GM19025 (cell line): ENCODE measurements at regions not wholly inside any gene's neighbourhood (a gene's known extent, or its start where the extent isn't known, plus 50 kb on each side); places are given as distances from the start of the nearest gene placed in this dataset.
"Not testable (repeated sequence)": the region's sequence is repeated elsewhere in the genome, so short reads cannot be mapped to it uniquely, and the experiment has no call there.

Source experiments
- ATAC-seq: cut with Tn5 transposase; IDR thresholded peaks from one replicate; pipeline ENCODE4 v1.9.1; 2021; ENCODE audit warnings: mild to moderate bottlenecking, low read depth, moderate library complexity; ENCODE audit not compliant: unreplicated experiment

- no peak for ATAC-seq
Observed at GRCh38 chr9:2387166-2387565, 234.4 kb upstream of the VLDLR start.

- ATAC-seq = no peak
Observed at GRCh38 chr9:2389404-2389803, 232.2 kb upstream of the VLDLR start.

DNA sequence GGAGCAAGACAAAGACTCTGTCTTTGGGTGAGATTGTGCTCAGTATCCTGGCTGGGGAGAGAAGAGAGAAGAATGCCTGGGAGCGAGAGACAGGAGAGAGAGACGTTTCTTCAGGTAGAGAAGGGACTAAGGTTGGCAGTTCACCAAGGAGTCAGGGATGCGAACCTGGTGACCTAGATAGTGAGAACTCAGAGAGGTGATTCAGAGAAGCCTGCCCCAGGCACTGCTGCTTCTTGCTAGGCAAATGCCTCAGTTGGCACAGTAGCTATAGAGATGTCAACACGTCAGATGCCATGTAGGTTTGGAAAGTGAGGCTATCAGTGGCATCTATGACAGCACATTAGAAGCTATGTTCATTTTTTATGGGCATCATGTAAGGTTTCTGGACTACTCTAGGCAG lies 231.6 kb upstream of the VLDLR start:
- ATAC-seq = no peak

GRCh38 chr9:2391509-2392132 lies 230.0 kb upstream of the VLDLR start:
- ATAC-seq = not testable (repeated sequence)

DNA sequence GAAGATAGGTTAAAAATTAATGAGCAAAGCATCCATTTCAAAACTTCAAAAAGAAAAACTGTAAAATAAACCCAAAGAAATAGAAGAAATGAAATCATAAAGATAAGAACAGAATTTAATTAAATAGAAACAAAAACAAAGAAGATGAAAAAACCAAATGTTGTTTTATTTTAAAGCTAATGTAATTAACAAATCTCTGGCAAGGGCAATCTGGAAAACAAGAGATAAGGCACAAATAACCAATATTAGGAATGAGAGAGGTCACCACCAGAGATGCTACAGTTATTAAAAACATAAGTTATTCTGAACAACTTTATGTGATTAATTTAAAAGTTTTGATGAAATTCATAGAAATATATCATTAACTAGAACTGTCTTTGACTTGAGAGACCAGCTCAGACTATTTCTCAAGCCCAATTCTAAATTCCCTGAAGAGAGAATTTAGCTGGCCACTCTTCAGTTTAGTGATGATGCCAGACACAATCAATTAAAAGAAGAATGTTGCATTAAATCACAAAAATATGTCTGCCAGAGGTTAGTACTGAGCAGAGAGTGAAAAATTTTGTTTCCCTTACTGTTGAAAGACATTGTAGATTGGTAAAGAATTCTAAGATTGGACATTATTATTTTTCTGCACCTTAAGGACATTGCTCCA lies 227.4 kb upstream of the VLDLR start:
- not testable (repeated sequence) for ATAC-seq

GRCh38 chr9:2395814-2396612 lies 225.6 kb upstream of the VLDLR start:
- no peak for ATAC-seq

DNA sequence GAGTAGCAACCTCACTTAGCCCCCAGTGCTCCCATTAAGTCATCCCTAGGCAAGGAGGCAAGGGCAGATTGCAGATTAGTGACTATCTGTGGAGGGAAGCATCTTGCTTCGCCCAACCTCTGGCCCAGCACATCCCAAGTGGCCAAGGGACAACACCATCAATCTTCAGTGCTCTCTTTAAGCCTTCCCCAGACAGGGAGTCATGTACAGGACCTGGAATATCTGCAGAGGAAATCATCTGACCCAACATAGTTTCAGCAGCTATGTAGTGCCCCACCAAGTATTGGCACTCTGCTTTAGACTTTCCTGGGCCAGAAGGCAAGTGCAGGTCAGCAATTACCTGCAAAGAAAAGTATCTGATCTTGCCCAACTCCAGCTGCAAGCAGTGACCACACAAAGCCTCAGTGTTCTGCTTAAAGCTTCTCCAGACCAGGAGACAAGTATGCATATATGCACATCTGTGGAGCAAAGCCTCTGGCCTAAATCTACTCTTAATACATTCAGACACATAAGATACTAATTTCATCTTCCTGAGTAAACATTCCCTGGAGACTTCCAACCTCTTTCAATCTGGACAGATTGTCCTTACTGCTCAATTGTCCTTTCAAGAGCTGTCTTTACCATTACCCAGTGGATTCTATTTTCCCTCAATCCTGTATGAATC lies 224.8 kb upstream of the VLDLR start:
- ATAC-seq = no peak

- ATAC-seq = not testable (repeated sequence)
Observed at GRCh38 chr9:2397875-2398274, 223.7 kb upstream of the VLDLR start.

DNA sequence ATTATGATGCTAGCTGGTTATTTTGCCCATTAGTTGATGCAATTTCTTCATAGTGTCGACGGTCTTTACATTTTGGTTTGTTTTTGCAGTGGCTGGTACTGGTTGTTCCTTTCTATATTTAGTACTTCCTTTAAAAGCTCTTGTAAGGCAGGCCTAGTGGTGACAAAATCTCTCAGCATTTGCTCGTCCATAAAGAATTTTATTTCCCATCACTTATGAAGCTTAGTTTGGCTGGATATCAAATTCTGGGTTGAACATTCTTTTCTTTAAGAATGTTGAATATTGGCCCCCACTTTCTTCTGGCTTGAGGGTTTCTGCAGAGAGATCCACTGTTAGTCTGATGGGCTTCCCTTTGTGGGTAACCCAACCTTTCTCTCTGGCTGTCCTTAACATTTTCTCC lies 219.8 kb upstream of the VLDLR start:
- ATAC-seq = not testable (repeated sequence)

DNA sequence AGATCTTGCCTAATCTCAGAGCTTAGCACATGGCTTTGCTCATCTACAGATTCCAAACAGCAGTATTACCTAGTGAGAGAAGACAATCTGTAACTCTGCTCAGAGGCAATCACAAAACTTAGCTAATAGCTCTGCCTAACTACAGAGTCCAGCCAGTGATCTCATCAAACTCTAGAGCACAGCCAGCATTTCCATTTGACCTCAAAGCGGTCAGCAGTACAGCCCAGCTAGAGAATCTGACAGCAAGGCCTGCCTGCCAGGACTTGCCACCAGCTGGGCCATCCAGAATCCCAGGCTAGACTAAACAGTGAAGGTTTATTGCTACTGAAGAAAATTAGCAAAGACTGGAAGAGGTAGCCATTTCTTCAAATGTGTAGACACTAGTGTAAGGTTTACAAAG lies 217.9 kb upstream of the VLDLR start:
- ATAC-seq = no peak

- ATAC-seq = no peak
Observed at GRCh38 chr9:2406252-2406651, 215.3 kb upstream of the VLDLR start.

DNA sequence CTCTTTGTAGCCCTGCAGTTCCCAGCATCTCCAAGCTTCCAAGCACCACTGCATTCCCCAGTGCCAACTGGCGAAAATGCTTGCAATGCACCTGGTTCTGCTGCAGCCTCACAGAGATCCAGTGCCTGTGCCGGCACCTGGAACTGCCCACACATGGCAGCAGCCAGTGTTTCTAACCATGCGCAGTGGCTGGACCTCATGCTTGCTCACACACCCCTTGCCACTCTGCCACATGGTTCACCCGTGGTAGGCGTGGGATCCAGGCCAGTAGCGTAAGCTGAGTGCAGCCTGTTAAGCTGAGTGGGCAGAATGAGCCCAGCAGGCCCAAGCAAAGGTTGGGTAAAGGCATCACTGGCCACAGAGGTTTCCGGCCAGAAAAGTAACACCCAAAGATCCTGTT lies 214.1 kb upstream of the VLDLR start:
- ATAC-seq = no peak

DNA sequence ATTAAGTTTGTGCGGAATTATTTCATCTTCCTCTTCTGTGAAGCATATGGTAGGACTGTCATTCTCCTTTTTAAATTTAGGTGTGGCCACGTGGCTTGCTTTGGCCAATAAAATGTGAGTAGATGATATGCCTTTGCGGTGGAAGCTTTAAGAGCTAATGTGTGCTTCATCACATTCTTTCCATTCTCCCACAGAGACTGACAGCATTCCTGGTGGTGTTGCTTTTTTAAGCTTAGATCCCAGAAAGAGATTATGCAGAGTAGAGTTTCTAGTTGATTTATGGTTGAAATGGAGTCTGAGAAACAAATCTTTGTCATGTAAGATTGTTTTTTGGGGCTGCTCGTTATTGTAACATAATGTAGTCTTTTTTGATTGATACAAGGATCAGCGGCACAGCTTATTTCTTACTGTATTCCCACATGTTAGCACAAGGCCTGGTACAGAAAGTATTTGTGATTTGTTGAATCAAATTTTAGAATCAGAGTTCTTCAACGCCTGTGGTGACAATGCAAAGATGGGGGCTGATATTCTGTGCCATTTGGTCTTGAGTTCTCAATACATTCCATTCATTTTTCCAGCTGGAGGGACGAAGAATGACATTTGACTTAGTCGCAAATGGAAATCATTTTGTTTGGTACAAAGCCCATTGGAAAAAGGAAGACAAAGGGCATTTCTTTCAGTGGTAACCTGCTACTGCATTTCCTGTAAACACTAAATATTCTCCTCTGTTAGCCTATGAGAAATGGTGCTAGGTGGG lies 209.9 kb upstream of the VLDLR start:
- ATAC-seq = no peak

DNA sequence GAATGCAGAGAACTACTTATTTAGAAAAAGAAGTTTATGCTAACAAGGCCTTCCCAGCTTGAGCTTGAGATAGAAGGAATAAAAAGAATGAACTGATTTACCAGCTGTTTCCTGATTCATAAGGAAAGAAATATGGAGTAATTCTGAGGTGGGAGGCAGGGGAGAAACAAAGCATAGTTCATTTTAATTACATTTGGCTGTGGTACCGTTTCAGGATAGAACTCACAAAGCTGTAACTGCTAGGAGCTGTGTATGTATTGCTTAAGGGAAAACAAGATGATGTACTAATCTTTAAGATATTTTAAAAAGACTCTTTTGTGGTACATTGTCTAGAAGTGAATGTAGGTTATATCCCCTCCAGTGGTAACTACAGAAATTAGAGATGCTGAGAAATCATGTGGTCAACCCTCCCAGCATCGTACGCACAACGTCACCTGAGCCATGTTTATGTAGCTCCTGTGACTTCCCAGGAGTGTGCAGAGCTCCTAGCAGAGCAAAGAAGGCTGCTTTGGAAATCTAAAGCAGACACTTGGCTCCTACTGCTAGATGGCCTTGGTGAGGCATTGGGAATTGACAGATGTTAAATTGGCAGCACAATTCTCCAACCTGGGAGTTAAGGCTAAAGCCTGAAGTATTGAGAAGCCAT lies 208.3 kb upstream of the VLDLR start:
- ATAC-seq = no peak

- ATAC-seq = no peak
Observed at GRCh38 chr9:2414465-2414864, 207.1 kb upstream of the VLDLR start.

- ATAC-seq = no peak
Observed at GRCh38 chr9:2415326-2415725, 206.3 kb upstream of the VLDLR start.

- no peak for ATAC-seq
Observed at GRCh38 chr9:2417730-2418129, 203.9 kb upstream of the VLDLR start.

- no peak for ATAC-seq
Observed at GRCh38 chr9:2418619-2419018, 203.0 kb upstream of the VLDLR start.

- ATAC-seq = no peak
Observed at GRCh38 chr9:2419347-2419746, 202.2 kb upstream of the VLDLR start.

GRCh38 chr9:2420543-2420942 lies 201.0 kb upstream of the VLDLR start:
- no peak for ATAC-seq
